ENCODE measurements at regions not wholly inside any gene's neighbourhood (a gene's known extent, or its start where the extent isn't known, plus 50 kb on each side); places are given as distances from the start of the nearest gene placed in this dataset.

DNA sequence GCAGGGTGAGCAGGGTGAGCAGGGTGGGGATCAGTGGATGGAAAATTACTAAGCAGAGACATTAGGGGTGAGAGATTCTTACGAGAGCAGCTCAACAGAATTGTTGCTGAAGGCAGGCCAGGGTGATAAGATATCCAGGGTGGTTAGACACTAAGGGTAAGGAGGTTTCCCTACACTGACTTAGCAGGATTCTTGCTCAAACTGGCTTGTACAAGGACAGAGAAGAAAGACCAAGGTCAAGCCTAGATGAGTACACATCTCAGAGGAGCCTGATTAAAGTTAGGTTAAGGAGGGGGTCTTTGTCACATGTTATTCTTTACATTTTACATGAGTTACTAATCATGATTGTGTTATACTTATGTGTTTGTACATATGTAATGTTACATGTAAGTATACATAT, 262.8 kb upstream of the FANCL start:
- TF ChIP-seq, protein P1, sequence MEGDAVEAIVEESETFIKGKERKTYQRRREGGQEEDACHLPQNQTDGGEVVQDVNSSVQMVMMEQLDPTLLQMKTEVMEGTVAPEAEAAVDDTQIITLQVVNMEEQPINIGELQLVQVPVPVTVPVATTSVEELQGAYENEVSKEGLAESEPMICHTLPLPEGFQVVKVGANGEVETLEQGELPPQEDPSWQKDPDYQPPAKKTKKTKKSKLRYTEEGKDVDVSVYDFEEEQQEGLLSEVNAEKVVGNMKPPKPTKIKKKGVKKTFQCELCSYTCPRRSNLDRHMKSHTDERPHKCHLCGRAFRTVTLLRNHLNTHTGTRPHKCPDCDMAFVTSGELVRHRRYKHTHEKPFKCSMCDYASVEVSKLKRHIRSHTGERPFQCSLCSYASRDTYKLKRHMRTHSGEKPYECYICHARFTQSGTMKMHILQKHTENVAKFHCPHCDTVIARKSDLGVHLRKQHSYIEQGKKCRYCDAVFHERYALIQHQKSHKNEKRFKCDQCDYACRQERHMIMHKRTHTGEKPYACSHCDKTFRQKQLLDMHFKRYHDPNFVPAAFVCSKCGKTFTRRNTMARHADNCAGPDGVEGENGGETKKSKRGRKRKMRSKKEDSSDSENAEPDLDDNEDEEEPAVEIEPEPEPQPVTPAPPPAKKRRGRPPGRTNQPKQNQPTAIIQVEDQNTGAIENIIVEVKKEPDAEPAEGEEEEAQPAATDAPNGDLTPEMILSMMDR (IDR thresholded peaks at IDR 0.05) = no peak
- no peak for TF ChIP-seq POLR2A (IDR thresholded peaks at IDR 0.05)
- no peak for TF ChIP-seq POLR2AphosphoS5 (IDR thresholded peaks at IDR 0.05)
